WI38 (cell line): ENCODE measurements at regions not wholly inside any gene's neighbourhood (a gene's known extent, or its start where the extent isn't known, plus 50 kb on each side); places are given as distances from the start of the nearest gene placed in this dataset.

Source experiments
- H3K4me3 ChIP-seq: 2 replicates; pipeline ENCODE4 v1.5.1; 2011; ENCODE audit warnings: low read depth, mild to moderate bottlenecking, control low read depth, low read length
- TF ChIP-seq, protein P1 (sequence below): IDR thresholded peaks from 2 replicates; pipeline ENCODE4 v1.5.1; 2012; ENCODE audit warnings: low read depth, mild to moderate bottlenecking, control low read depth, low read length

DNA sequence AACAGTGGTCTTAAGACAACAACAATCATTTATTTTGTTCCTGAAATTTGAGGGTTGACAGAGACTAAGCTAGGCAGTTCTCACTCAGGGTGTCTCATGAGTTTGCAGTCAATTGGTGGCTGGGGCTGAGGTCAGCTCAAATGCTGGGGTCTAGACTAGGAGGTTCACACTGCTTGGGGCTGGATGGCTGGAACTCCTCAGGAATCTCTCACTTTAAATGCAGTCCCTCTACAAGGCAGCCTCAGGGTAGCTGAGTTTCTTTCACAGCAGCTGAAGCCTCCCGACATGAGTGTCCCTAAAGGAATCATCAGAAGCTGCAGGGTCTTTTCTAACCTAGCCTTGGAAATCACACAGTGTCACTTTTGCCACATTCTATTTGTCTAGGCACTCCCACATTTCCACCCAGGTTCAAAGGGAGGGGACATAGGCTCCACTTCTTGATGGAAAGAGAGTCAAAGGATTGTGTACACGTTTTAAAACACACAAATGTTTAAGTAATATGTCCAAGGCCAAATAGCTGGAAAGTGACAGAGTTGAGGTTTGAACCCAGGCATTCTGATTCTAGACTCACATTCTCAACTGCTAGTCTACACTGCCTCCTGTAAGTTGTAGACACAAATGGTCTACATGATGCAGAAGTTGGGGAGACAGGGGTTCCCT, 133.8 kb downstream of the ZFP36L2 start:
- no peak overlapping the region for H3K4me3 ChIP-seq
- TF ChIP-seq, protein P1, sequence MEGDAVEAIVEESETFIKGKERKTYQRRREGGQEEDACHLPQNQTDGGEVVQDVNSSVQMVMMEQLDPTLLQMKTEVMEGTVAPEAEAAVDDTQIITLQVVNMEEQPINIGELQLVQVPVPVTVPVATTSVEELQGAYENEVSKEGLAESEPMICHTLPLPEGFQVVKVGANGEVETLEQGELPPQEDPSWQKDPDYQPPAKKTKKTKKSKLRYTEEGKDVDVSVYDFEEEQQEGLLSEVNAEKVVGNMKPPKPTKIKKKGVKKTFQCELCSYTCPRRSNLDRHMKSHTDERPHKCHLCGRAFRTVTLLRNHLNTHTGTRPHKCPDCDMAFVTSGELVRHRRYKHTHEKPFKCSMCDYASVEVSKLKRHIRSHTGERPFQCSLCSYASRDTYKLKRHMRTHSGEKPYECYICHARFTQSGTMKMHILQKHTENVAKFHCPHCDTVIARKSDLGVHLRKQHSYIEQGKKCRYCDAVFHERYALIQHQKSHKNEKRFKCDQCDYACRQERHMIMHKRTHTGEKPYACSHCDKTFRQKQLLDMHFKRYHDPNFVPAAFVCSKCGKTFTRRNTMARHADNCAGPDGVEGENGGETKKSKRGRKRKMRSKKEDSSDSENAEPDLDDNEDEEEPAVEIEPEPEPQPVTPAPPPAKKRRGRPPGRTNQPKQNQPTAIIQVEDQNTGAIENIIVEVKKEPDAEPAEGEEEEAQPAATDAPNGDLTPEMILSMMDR, result no peak

GRCh38 chr2:43090317-43090716, 136.1 kb downstream of the ZFP36L2 start:
- TF ChIP-seq, protein P1, result no peak
- H3K4me3 ChIP-seq, result no peak overlapping the region

GRCh38 chr2:43088143-43089073, 138.0 kb downstream of the ZFP36L2 start:
- TF ChIP-seq, protein P1, result no peak
- no peak overlapping the region for H3K4me3 ChIP-seq

DNA sequence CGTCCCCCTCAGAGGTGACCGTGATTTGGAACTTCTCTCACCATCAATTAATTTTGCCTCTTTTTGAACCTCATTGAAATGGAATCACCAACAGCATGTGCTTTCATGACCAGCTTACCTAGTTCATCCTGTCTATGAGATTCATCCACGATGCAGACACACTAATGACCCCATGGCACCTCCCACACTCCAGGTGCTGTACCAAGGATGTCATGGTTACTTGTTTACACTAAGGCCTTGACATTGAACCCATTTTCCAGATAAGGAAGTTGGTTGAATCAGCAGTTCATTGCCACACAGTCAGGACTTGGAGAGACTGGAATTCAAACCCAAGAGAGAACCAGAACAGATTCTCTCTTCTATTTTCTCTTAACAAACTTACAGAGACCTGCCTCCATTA, 139.0 kb downstream of the ZFP36L2 start:
- TF ChIP-seq, protein P1, result no peak
- no peak overlapping the region for H3K4me3 ChIP-seq

DNA sequence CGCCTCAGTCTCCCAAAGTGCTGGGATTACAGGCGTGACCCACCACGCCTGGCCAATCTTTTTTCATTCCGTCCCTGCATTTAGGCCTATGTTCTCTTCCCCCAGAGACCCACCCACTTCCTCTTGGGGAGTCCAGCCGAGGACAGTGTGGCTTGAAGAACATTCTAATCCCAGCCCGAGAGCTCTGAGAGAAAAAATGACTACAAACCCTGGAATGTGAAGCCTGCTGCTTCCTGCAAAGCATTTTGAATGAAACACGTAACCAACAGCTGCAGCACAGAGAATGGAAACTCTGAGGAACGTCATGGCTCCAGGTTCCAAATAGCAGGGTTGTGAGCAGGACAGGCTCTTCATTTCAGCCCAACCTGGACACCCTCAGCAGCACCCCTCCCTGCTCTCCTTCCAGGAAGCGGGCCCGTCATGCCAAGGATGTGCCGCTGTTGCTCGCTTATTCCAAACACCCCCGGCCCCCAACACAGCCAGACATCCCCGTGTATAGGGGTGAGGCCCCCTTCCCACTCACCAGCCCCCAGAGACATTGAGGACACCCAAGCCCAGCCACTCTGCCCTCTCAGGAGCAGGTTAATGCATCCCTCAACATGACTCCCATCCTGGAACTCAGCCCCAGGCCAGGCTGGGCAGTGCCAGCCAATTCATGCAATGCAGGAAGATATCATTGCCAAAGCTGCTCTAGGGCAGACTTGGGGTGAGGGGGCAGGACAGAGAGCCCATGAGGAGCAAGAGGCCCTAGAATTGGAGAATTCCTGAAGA, 139.8 kb downstream of the ZFP36L2 start:
- no peak overlapping the region for H3K4me3 ChIP-seq
- TF ChIP-seq, protein P1, result no peak

DNA sequence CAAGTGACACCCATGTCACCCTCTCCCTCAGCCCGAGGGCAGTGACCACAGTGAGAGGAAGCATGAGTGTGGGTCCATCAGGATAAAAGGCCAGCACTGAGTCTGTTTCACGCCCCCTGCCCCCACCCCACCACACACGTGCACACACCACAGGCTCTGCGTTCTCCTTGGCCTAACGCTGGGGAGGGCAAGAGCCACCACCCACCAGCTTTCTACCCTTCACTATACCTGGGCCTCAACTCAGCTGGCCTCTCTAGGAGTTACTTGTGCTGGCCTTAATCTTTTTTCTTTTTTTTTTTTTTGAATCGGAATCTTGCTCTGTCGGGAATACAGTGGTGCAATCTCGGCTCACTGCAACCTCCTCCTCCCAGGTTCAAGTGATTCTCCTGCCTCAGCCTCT, 140.5 kb downstream of the ZFP36L2 start:
- TF ChIP-seq, protein P1, result no peak
- H3K4me3 ChIP-seq, result no peak overlapping the region
